ENCODE measurements at regions not wholly inside any gene's neighbourhood (a gene's known extent, or its start where the extent isn't known, plus 50 kb on each side); places are given as distances from the start of the nearest gene placed in this dataset.

GRCh38 chr4:67152976-67153375 is 392.3 kb downstream of the CENPC start:
- no peaks in the 10 kb centered on the region for H3K79me2 ChIP-seq (ENCODE audit: insufficient read depth, low read length)
- no peaks in the 10 kb centered on the region for H3K9me2 ChIP-seq (replicated peaks; ENCODE audit: insufficient read depth, low read length)
- H3K4me2 ChIP-seq (ENCODE audit: low read depth, low read length, poor library complexity, severe bottlenecking) = no peak overlapping the region
- no peak overlapping the region for H3K9ac ChIP-seq (ENCODE audit: low read length)
- TF ChIP-seq EZH2phosphoT487 (conservative IDR thresholded peaks at IDR 0.05; ENCODE audit: low read length) = no peak
- no peaks in the 10 kb centered on the region for H3F3A ChIP-seq (ENCODE audit: insufficient read depth)
- no peaks in the 10 kb centered on the region for H4K20me1 ChIP-seq (ENCODE audit: low read depth, low read length)
- H3K27me3 ChIP-seq (ENCODE audit: low read length) = no peaks in the 10 kb centered on the region
- H3K9me3 ChIP-seq (ENCODE audit: insufficient read depth, low read length) = no peaks in the 10 kb centered on the region
- no peak overlapping the region for H3K4me3 ChIP-seq (ENCODE audit: insufficient read depth, low read length, poor library complexity, severe bottlenecking)
- no peak overlapping the region for H2AFZ ChIP-seq (ENCODE audit: low read depth, low read length, severe bottlenecking)
- no peak overlapping the region for H3K27ac ChIP-seq (ENCODE audit: low read depth, low read length)
- H3K36me3 ChIP-seq (ENCODE audit: low read length) = no peaks in the 10 kb centered on the region

GRCh38 chr4:67151376-67152343 is 393.6 kb downstream of the CENPC start:
- no peak overlapping the region for H3K4me3 ChIP-seq (ENCODE audit: insufficient read depth, low read length, poor library complexity, severe bottlenecking)

GRCh38 chr4:67141586-67141985 is 403.7 kb downstream of the CENPC start:
- H3K9ac ChIP-seq (ENCODE audit: low read length) = no peak overlapping the region
- no peaks in the 10 kb centered on the region for H3K9me3 ChIP-seq (ENCODE audit: insufficient read depth, low read length)
- TF ChIP-seq CTCF (IDR thresholded peaks at IDR 0.05; ENCODE audit: insufficient read depth, low read length, poor library complexity, severe bottlenecking) (no peak), EZH2phosphoT487 (conservative IDR thresholded peaks at IDR 0.05; ENCODE audit: low read length) (no peak)
- H3K27me3 ChIP-seq (ENCODE audit: low read length) = no peaks in the 10 kb centered on the region
- H3F3A ChIP-seq (ENCODE audit: insufficient read depth) = no peaks in the 10 kb centered on the region
- no peak overlapping the region for H3K4me2 ChIP-seq (ENCODE audit: low read depth, low read length, poor library complexity, severe bottlenecking)
- H3K27ac ChIP-seq (ENCODE audit: low read depth, low read length) = no peak overlapping the region
- no peak overlapping the region for H3K4me3 ChIP-seq (ENCODE audit: insufficient read depth, low read length, poor library complexity, severe bottlenecking)
- H4K20me1 ChIP-seq (ENCODE audit: low read depth, low read length) = no peaks in the 10 kb centered on the region
- H3K9me2 ChIP-seq (replicated peaks; ENCODE audit: insufficient read depth, low read length) = no peaks in the 10 kb centered on the region
- H2AFZ ChIP-seq (ENCODE audit: low read depth, low read length, severe bottlenecking) = no peak overlapping the region
- no peaks in the 10 kb centered on the region for H3K36me3 ChIP-seq (ENCODE audit: low read length)
- no peaks in the 10 kb centered on the region for H3K79me2 ChIP-seq (ENCODE audit: insufficient read depth, low read length)

More at GRCh38 chr4:67151376-67152343, 393.6 kb downstream of the CENPC start:
- no peaks in the 10 kb centered on the region for H3K27me3 ChIP-seq (ENCODE audit: low read length)
- TF ChIP-seq EZH2phosphoT487 (conservative IDR thresholded peaks at IDR 0.05; ENCODE audit: low read length) = no peak
- no peak for TF ChIP-seq CTCF (IDR thresholded peaks at IDR 0.05; ENCODE audit: insufficient read depth, low read length, poor library complexity, severe bottlenecking)
- H3K79me2 ChIP-seq (ENCODE audit: insufficient read depth, low read length) = no peaks in the 10 kb centered on the region
- H3K36me3 ChIP-seq (ENCODE audit: low read length) = no peaks in the 10 kb centered on the region
- no peak overlapping the region for H3K4me2 ChIP-seq (ENCODE audit: low read depth, low read length, poor library complexity, severe bottlenecking)
- H4K20me1 ChIP-seq (ENCODE audit: low read depth, low read length) = no peaks in the 10 kb centered on the region
- H3K27ac ChIP-seq (ENCODE audit: low read depth, low read length) = no peak overlapping the region
- H3K9me3 ChIP-seq (ENCODE audit: insufficient read depth, low read length) = no peaks in the 10 kb centered on the region
- H3K9ac ChIP-seq (ENCODE audit: low read length) = no peak overlapping the region
- H3F3A ChIP-seq (ENCODE audit: insufficient read depth) = no peaks in the 10 kb centered on the region
- no peak overlapping the region for H2AFZ ChIP-seq (ENCODE audit: low read depth, low read length, severe bottlenecking)
- H3K9me2 ChIP-seq (replicated peaks; ENCODE audit: insufficient read depth, low read length) = no peaks in the 10 kb centered on the region

GRCh38 chr4:67134616-67135015 is 410.7 kb downstream of the CENPC start:
- Histone ChIP-seq H3K4me2 (ENCODE audit: low read depth, low read length, poor library complexity, severe bottlenecking) (no peak overlapping the region), H2AFZ (ENCODE audit: low read depth, low read length, severe bottlenecking) (no peak overlapping the region), H3K4me3 (ENCODE audit: insufficient read depth, low read length, poor library complexity, severe bottlenecking) (no peak overlapping the region), H3F3A (ENCODE audit: insufficient read depth) (no peaks in the 10 kb centered on the region), H3K9me3 (ENCODE audit: insufficient read depth, low read length) (no peaks in the 10 kb centered on the region), H3K36me3 (ENCODE audit: low read length) (no peaks in the 10 kb centered on the region), H4K20me1 (ENCODE audit: low read depth, low read length) (no peaks in the 10 kb centered on the region), H3K27me3 (ENCODE audit: low read length) (no peaks in the 10 kb centered on the region), H3K27ac (ENCODE audit: low read depth, low read length) (no peak overlapping the region), H3K9me2 (replicated peaks; ENCODE audit: insufficient read depth, low read length) (no peaks in the 10 kb centered on the region), H3K9ac (ENCODE audit: low read length) (no peak overlapping the region), H3K79me2 (ENCODE audit: insufficient read depth, low read length) (no peaks in the 10 kb centered on the region)
- TF ChIP-seq EZH2phosphoT487 (conservative IDR thresholded peaks at IDR 0.05; ENCODE audit: low read length) (no peak), CTCF (IDR thresholded peaks at IDR 0.05; ENCODE audit: insufficient read depth, low read length, poor library complexity, severe bottlenecking) (no peak)

Measured in SU-DHL-6 (cell line).